Endothelial cell of umbilical vein (primary cell): ENCODE measurements at regions not wholly inside any gene's neighbourhood (a gene's known extent, or its start where the extent isn't known, plus 50 kb on each side); places are given as distances from the start of the nearest gene placed in this dataset.

Experiments used
- BruUV-seq: library from RNA; stranded (reverse); fragments of 400-500 nt; replicated peaks from 2 replicates; lab custom pipeline; 2021; lab: Mats Ljungman, UMichigan
- CTCF ChIA-PET: fragments of 300-600, 350-600 bp; sonication (Branson Sonifier 250); formaldehyde crosslinking; loops from one replicate; lab custom pipeline; 2021; ENCODE audit warnings: antibody characterized with exemption, inconsistent platforms; lab: Charles Lee
- POLR2A ChIA-PET: fragments of 300-600, 350-600 bp; sonication (Branson Sonifier 250); formaldehyde crosslinking; loops from one replicate; lab custom pipeline; 2021; ENCODE audit warnings: antibody characterized with exemption, inconsistent platforms; lab: Charles Lee
- DNase-seq: peaks from one replicate; pipeline ENCODE4 v3.0.0-alpha.2; 2011; ENCODE audit warnings: low read depth, low spot score
- FAIRE-seq: peaks from 2 replicates; lab custom pipeline; 2011; peaks lifted over from hg19 to GRCh38; lab: Jason Lieb, UNC
- H2AFZ ChIP-seq: 2 replicates; pipeline ENCODE4 v1.6.0; 2012; ENCODE audit warnings: low read depth, low read length, control low read depth, inconsistent platforms
- H3K27ac ChIP-seq: 2 replicates; pipeline ENCODE4 v1.5.1; 2011; ENCODE audit warnings: low read depth, mild to moderate bottlenecking, control low read depth, low read length, moderate library complexity; ENCODE audit not compliant: insufficient read depth
- H3K27me3 ChIP-seq, 2 experiments: 2 replicates each; pipeline versions ENCODE4 v1.6.0 to v1.6.1; 2011; ENCODE audit warnings: low read length in 2 of 2, mixed read lengths in 1 of 2; ENCODE audit not compliant: control insufficient read depth in 2 of 2, insufficient read depth in 2 of 2
- H3K36me3 ChIP-seq, 2 experiments: 2 replicates in 1 of 2; 3 replicates in 1 of 2; pipeline ENCODE4 v1.5.1; 2011; ENCODE audit warnings: low read length in 2 of 2, mild to moderate bottlenecking in 1 of 2, moderate library complexity in 1 of 2; ENCODE audit not compliant: control insufficient read depth in 2 of 2, insufficient read depth in 2 of 2; ENCODE audit errors: extremely low read depth in 1 of 2
- H3K4me1 ChIP-seq: 3 replicates; pipeline ENCODE4 v1.5.1; 2011; ENCODE audit warnings: mild to moderate bottlenecking, low read length; ENCODE audit not compliant: control insufficient read depth, insufficient read depth; ENCODE audit errors: extremely low read depth
- H3K4me2 ChIP-seq: 2 replicates; pipeline ENCODE4 v1.6.1; 2011; ENCODE audit warnings: low read length, control low read depth, mixed read lengths; ENCODE audit not compliant: insufficient read depth
- H3K4me3 ChIP-seq, 3 experiments: fragments of 200-600 bp in 1 of 3; sonication (generic), shearing (Covaris generic) in 1 of 3; replicated peaks in 1 of 3; 2 replicates each; pipeline ENCODE4 v1.5.1; 2011 to 2016; ENCODE audit warnings: control low read depth in 3 of 3, low read length in 3 of 3, mild to moderate bottlenecking in 2 of 3, inconsistent platforms in 1 of 3, low read depth in 1 of 3, moderate library complexity in 1 of 3; ENCODE audit not compliant: insufficient read depth in 1 of 3
- H3K79me2 ChIP-seq: 2 replicates; pipeline ENCODE4 v1.6.0; 2012; ENCODE audit warnings: low read length, inconsistent platforms; ENCODE audit not compliant: control insufficient read depth, insufficient read depth
- H3K9ac ChIP-seq: replicated peaks from 2 replicates; pipeline ENCODE3; 2011; ENCODE audit warnings: low read length, control low read depth; ENCODE audit not compliant: insufficient read depth; ENCODE audit errors: extremely low read depth
- H3K9me1 ChIP-seq: replicated peaks from 3 replicates; pipeline ENCODE4 v1.6.0; 2011; ENCODE audit warnings: mild to moderate bottlenecking, low read length; ENCODE audit not compliant: control insufficient read depth, insufficient read depth; ENCODE audit errors: extremely low read depth
- H3K9me3 ChIP-seq: replicated peaks from 2 replicates; pipeline ENCODE4 v1.5.1; 2012; ENCODE audit warnings: low read length, inconsistent platforms; ENCODE audit not compliant: control insufficient read depth, insufficient read depth
- H4K20me1 ChIP-seq: replicated peaks from 2 replicates; pipeline ENCODE3; 2011; ENCODE audit warnings: mild to moderate bottlenecking, low read length; ENCODE audit not compliant: control insufficient read depth, insufficient read depth; ENCODE audit errors: extremely low read depth
- FOS ChIP-seq: IDR thresholded peaks from 2 replicates; pipeline ENCODE4 v1.6.1; 2011; ENCODE audit warnings: mild to moderate bottlenecking, low read length, moderate library complexity, borderline replicate concordance; ENCODE audit not compliant: insufficient read depth
- GATA2 ChIP-seq: IDR thresholded peaks from 2 replicates; pipeline ENCODE4 v1.7.0; 2011; ENCODE audit warnings: low read depth, mild to moderate bottlenecking, moderate library complexity, mixed read lengths, low read length; ENCODE audit not compliant: insufficient read length, insufficient read depth
- JUN ChIP-seq: IDR thresholded peaks from 2 replicates; pipeline ENCODE4 v1.6.1; 2011; ENCODE audit warnings: borderline replicate concordance, low read depth; ENCODE audit not compliant: insufficient read length, insufficient read depth
- POLR2AphosphoS5 ChIP-seq: IDR thresholded peaks from 2 replicates; pipeline ENCODE4 v1.6.1; 2012; ENCODE audit warnings: low read depth, mild to moderate bottlenecking, control low read depth, low read length, moderate library complexity; ENCODE audit not compliant: insufficient read depth
- dilution Hi-C: fragments of 300-500 bp; cut with MboI; formaldehyde crosslinking; loops from one replicate; pipeline ENCODE4 v1.15.0; 2019; ENCODE audit warnings: low sequenced_read_pairs; ENCODE audit not compliant: extremely low pct_ligation_motif_present
- intact Hi-C: fragments of 100-400 bp; cut with micrococcal nuclease; formaldehyde crosslinking; loops from one replicate; pipeline ENCODE4 v1.10.0; 2022

DNA sequence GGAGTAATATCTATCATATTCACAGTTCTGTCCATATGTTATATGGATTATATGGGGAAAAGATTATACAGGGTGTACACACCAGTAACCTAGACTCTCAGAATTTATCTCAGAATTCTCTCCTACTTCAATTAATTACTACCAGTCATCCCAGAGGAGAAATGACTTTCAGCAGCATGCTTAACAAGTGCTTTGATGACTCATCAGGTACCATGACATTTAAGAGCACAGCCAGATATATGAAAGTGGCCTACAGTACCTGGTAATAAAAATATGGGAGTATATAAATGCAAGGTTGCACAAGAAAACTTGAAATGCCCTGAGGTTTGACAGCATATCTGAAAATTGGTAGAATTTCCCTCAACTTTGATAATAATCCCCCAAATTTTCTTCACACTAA, 1273.0 kb downstream of the OTOL1 start:
- Histone ChIP-seq H3K9me1 (no peaks in the 10 kb centered on the region), H3K4me1 (peaks cover under 1% of the 10 kb centered on the region), H4K20me1 (no peaks in the 10 kb centered on the region), H3K4me3 (no peak overlapping the region), H3K27ac (no peak overlapping the region), H3K9ac (no peak overlapping the region), H3K9me3 (peaks cover 3% of the 10 kb centered on the region), H2AFZ (no peak overlapping the region), H3K27me3 (no peaks in the 10 kb centered on the region), H3K36me3 (no peaks in the 10 kb centered on the region), H3K4me2 (no peak overlapping the region), H3K79me2 (no peaks in the 10 kb centered on the region)
- FAIRE-seq (no peak), DNase-seq (no peak)
- no TSS peak for BruUV-seq
- POLR2A ChIA-PET: no interaction called here
- intact Hi-C loops (no loop called here), dilution Hi-C loops (no loop called here)
- TF ChIP-seq GATA2 (no peak), FOS (peak; percentile 28), JUN (peak; percentile 16)
- CTCF ChIA-PET: interaction anchor here (1.3 kb wide), 1 partner anchor 15 kb away, joined by 3 read pairs; no protein-coding TSS in a partner anchor

- dilution Hi-C loops (no loop called here), intact Hi-C loops (no loop called here)
- no peak overlapping the region for H2AFZ ChIP-seq
- ChIA-PET CTCF (interaction anchor here (1.0 kb wide), 1 partner anchor 11 kb away, joined by 3 read pairs; no protein-coding TSS in a partner anchor), POLR2A (no interaction called here)
- no peak overlapping the region for H3K27ac ChIP-seq
- no peak overlapping the region for H3K4me3 ChIP-seq
- H3K9me3 ChIP-seq: peaks cover 2% of the 10 kb centered on the region
- no peaks in the 10 kb centered on the region for H3K27me3 ChIP-seq
- no peak for TF ChIP-seq POLR2AphosphoS5
- TF ChIP-seq FOS: peak; percentile 23
- FAIRE-seq (no peak), DNase-seq (no peak)
- H3K4me1 ChIP-seq: no peaks in the 10 kb centered on the region
- H3K36me3 ChIP-seq: no peaks in the 10 kb centered on the region
- H3K4me2 ChIP-seq: no peak overlapping the region
- H3K79me2 ChIP-seq: no peaks in the 10 kb centered on the region
- H3K9ac ChIP-seq: no peak overlapping the region
- H4K20me1 ChIP-seq: no peaks in the 10 kb centered on the region
- H3K9me1 ChIP-seq: no peaks in the 10 kb centered on the region
- BruUV-seq: no TSS peak
These were observed 1273.9 kb downstream of the OTOL1 start for GRCh38 chr3:162770551-162770950.
